Fibroblast of lung (primary cell): ENCODE measurements at regions not wholly inside any gene's neighbourhood (a gene's known extent, or its start where the extent isn't known, plus 50 kb on each side); places are given as distances from the start of the nearest gene placed in this dataset.

Source experiments
- DNase-seq, 2 donors: peaks; one replicate each; pipeline versions ENCODE4 v3.0.0 to v3.0.0-alpha.2; 2010; ENCODE audit warnings: low read depth in 2 of 2
- H2AFZ ChIP-seq: 2 replicates; pipeline ENCODE4 v1.5.1; 2012; ENCODE audit warnings: low read length, control low read depth, inconsistent platforms
- H3K27ac ChIP-seq: 2 replicates; pipeline ENCODE4 v1.5.1; 2011; ENCODE audit warnings: low read length, control low read depth; ENCODE audit not compliant: insufficient read depth
- H3K27me3 ChIP-seq: 2 replicates; pipeline ENCODE4 v1.5.1; 2011; ENCODE audit warnings: mild to moderate bottlenecking, low read length; ENCODE audit not compliant: control insufficient read depth, insufficient read depth
- H3K36me3 ChIP-seq: 2 replicates; pipeline ENCODE4 v1.5.1; 2011; ENCODE audit warnings: low read length; ENCODE audit not compliant: control insufficient read depth, insufficient read depth
- H3K4me1 ChIP-seq: 2 replicates; pipeline ENCODE4 v1.5.1; 2011; ENCODE audit warnings: low read length; ENCODE audit not compliant: control insufficient read depth, insufficient read depth; ENCODE audit errors: extremely low read depth
- H3K4me2 ChIP-seq: 2 replicates; pipeline ENCODE4 v1.5.1; 2011; ENCODE audit warnings: low read length, control low read depth; ENCODE audit not compliant: insufficient read depth; ENCODE audit errors: extremely low read depth
- H3K4me3 ChIP-seq, 4 experiments: fragments of 200-600 bp in 1 of 4; sonication (generic) in 1 of 4; replicated peaks in 1 of 4; 2 replicates each; pipeline ENCODE4 v1.5.1; 2011 to 2016; ENCODE audit warnings: low read length in 4 of 4, low read depth in 3 of 4, mild to moderate bottlenecking in 3 of 4, control low read depth in 2 of 4, inconsistent platforms in 1 of 4, mixed read lengths in 1 of 4; ENCODE audit not compliant: insufficient read depth in 1 of 4; ENCODE audit errors: control extremely low read depth in 1 of 4
- H3K79me2 ChIP-seq: 2 replicates; pipeline ENCODE4 v1.5.1; 2012; ENCODE audit warnings: mild to moderate bottlenecking, low read length, inconsistent platforms; ENCODE audit not compliant: control insufficient read depth, insufficient read depth
- H3K9ac ChIP-seq: 2 replicates; pipeline ENCODE4 v1.5.1; 2011; ENCODE audit warnings: mild to moderate bottlenecking, low read length, control low read depth; ENCODE audit not compliant: insufficient read depth
- H3K9me3 ChIP-seq: 2 replicates; pipeline ENCODE4 v1.5.1; 2012; ENCODE audit warnings: low read depth, low read length; ENCODE audit not compliant: control insufficient read depth, insufficient read depth
- H4K20me1 ChIP-seq: 2 replicates; pipeline ENCODE4 v1.5.1; 2011; ENCODE audit warnings: low read length; ENCODE audit not compliant: control insufficient read depth, insufficient read depth; ENCODE audit errors: extremely low read depth
- CTCF ChIP-seq, 2 donors: IDR thresholded peaks in 1 of 2; conservative IDR thresholded peaks in 1 of 2; 1 replicate in 1 of 2; 2 replicates in 1 of 2; pipeline ENCODE4 v1.5.1; 2011 to 2012; ENCODE audit warnings: low read length in 2 of 2, control low read depth in 1 of 2, inconsistent platforms in 1 of 2, low read depth in 1 of 2, mild to moderate bottlenecking in 1 of 2
- EZH2 ChIP-seq: IDR thresholded peaks from 2 replicates; pipeline ENCODE4 v1.5.1; 2012; ENCODE audit warnings: low read length, control low read depth, mild to moderate bottlenecking; ENCODE audit errors: missing control alignments

DNA sequence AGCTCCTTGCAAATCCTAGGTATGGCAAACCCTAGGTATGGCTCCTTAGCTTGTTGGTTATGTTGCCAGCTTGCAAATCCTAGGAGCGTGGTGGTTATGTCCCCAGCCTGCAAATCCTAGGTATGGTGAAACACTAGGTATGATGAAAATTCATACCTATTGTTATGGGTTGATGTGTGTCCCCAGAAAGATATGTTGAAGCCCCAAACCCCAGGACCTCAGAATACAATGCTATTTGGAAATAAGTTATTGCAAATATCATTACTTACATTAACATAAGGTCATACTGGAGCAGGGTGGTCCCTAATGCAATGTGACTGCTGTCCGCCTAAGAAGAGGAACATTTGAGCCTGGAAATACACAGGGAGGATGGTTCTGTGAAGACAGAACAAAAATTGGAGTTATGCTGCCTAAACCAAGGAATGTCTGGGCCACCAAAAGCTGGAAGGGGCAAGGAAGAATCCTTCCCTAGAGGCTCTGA lies 220.8 kb downstream of the MYCN start:
- Histone ChIP-seq H2AFZ (no peak overlapping the region), H3K79me2 (no peaks in the 10 kb centered on the region), H3K9ac (no peak overlapping the region), H3K27me3 (no peaks in the 10 kb centered on the region), H4K20me1 (no peaks in the 10 kb centered on the region), H3K4me1 (no peaks in the 10 kb centered on the region), H3K9me3 (no peaks in the 10 kb centered on the region), H3K27ac (no peak overlapping the region), H3K4me2 (no peak overlapping the region), H3K36me3 (no peaks in the 10 kb centered on the region), H3K4me3 (no peak overlapping the region)
- DNase-seq = no peak
- TF ChIP-seq EZH2 = no peak
- no peak for TF ChIP-seq CTCF (conservative IDR thresholded peaks at IDR 0.05 in 1 of 2, IDR thresholded peaks at IDR 0.05 in 1 of 2; ENCODE audit: low read depth in 1 of 2, low read length in 2 of 2)

GRCh38 chr2:16160281-16161084 lies 220.1 kb downstream of the MYCN start:
- H3K27ac ChIP-seq = no peak overlapping the region
- H3K79me2 ChIP-seq = no peaks in the 10 kb centered on the region
- TF ChIP-seq EZH2 (no peak), CTCF (conservative IDR thresholded peaks at IDR 0.05 in 1 of 2, IDR thresholded peaks at IDR 0.05 in 1 of 2; ENCODE audit: low read depth in 1 of 2, low read length in 2 of 2) (no peak)
- no peak overlapping the region for H3K4me2 ChIP-seq
- H3K4me1 ChIP-seq = no peaks in the 10 kb centered on the region
- no peak overlapping the region for H3K9ac ChIP-seq
- no peaks in the 10 kb centered on the region for H4K20me1 ChIP-seq
- no peak overlapping the region for H2AFZ ChIP-seq
- H3K9me3 ChIP-seq = no peaks in the 10 kb centered on the region
- no peaks in the 10 kb centered on the region for H3K27me3 ChIP-seq
- H3K4me3 ChIP-seq = no peak overlapping the region
- no peak for DNase-seq
- no peaks in the 10 kb centered on the region for H3K36me3 ChIP-seq

GRCh38 chr2:16156411-16156810 lies 216.1 kb downstream of the MYCN start:
- no peaks in the 10 kb centered on the region for H4K20me1 ChIP-seq
- H3K9me3 ChIP-seq = no peaks in the 10 kb centered on the region
- H3K4me1 ChIP-seq = no peaks in the 10 kb centered on the region
- H3K9ac ChIP-seq = no peak overlapping the region
- H3K4me3 ChIP-seq = no peak overlapping the region
- no peaks in the 10 kb centered on the region for H3K36me3 ChIP-seq
- no peak overlapping the region for H3K27ac ChIP-seq
- TF ChIP-seq CTCF (conservative IDR thresholded peaks at IDR 0.05 in 1 of 2, IDR thresholded peaks at IDR 0.05 in 1 of 2; ENCODE audit: low read depth in 1 of 2, low read length in 2 of 2) (no peak), EZH2 (no peak)
- no peak for DNase-seq
- H3K27me3 ChIP-seq = no peaks in the 10 kb centered on the region
- no peak overlapping the region for H2AFZ ChIP-seq
- H3K79me2 ChIP-seq = no peaks in the 10 kb centered on the region
- H3K4me2 ChIP-seq = no peak overlapping the region
